ENCODE measurements at regions not wholly inside any gene's neighbourhood (a gene's known extent, or its start where the extent isn't known, plus 50 kb on each side); places are given as distances from the start of the nearest gene placed in this dataset.

GRCh38 chr5:128665747-128666355, 127.8 kb upstream of the FBN2 start:
- Histone ChIP-seq H3K4me1 (ENCODE audit: insufficient read depth, low read length) (no peaks in the 10 kb centered on the region), H3K9me3 (ENCODE audit: insufficient read depth, low read length, severe bottlenecking) (peaks cover 3% of the 10 kb centered on the region), H4K20me1 (ENCODE audit: insufficient read depth, low read length) (no peaks in the 10 kb centered on the region), H2AFZ (ENCODE audit: low read depth, low read length) (no peak overlapping the region), H3K4me2 (ENCODE audit: insufficient read depth, low read length) (no peak overlapping the region), H3K27ac (ENCODE audit: low read length) (no peak overlapping the region), H3K4me3 (ENCODE audit: low read depth in 1 of 2, low read length in 2 of 2) (no peak overlapping the region), H3K79me2 (ENCODE audit: insufficient read depth, low read length) (no peaks in the 10 kb centered on the region), H3K27me3 (ENCODE audit: insufficient read depth, low read length, poor library complexity) (no peaks in the 10 kb centered on the region), H3K36me3 (ENCODE audit: insufficient read depth, low read length) (no peaks in the 10 kb centered on the region), H3K9ac (ENCODE audit: low read depth, low read length) (no peak overlapping the region)
- ATAC-seq (ENCODE audit: insufficient read depth, low read depth) (no peak), DNase-seq (no peak)
- TF ChIP-seq, protein P1, sequence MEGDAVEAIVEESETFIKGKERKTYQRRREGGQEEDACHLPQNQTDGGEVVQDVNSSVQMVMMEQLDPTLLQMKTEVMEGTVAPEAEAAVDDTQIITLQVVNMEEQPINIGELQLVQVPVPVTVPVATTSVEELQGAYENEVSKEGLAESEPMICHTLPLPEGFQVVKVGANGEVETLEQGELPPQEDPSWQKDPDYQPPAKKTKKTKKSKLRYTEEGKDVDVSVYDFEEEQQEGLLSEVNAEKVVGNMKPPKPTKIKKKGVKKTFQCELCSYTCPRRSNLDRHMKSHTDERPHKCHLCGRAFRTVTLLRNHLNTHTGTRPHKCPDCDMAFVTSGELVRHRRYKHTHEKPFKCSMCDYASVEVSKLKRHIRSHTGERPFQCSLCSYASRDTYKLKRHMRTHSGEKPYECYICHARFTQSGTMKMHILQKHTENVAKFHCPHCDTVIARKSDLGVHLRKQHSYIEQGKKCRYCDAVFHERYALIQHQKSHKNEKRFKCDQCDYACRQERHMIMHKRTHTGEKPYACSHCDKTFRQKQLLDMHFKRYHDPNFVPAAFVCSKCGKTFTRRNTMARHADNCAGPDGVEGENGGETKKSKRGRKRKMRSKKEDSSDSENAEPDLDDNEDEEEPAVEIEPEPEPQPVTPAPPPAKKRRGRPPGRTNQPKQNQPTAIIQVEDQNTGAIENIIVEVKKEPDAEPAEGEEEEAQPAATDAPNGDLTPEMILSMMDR (IDR thresholded peaks at IDR 0.05; ENCODE audit: borderline replicate concordance, extremely low read depth, low read length, poor library complexity, severe bottlenecking), result no peak
- TF ChIP-seq EZH2 (IDR thresholded peaks at IDR 0.05; ENCODE audit: borderline replicate concordance, low read depth, low read length, severe bottlenecking), result no peak

- Histone ChIP-seq H3K79me2 (ENCODE audit: insufficient read depth, low read length) (no peaks in the 10 kb centered on the region), H3K9me3 (ENCODE audit: insufficient read depth, low read length, severe bottlenecking) (peaks cover 3% of the 10 kb centered on the region), H3K4me3 (ENCODE audit: low read depth in 1 of 2, low read length in 2 of 2) (no peak overlapping the region), H4K20me1 (ENCODE audit: insufficient read depth, low read length) (no peaks in the 10 kb centered on the region), H3K27me3 (ENCODE audit: insufficient read depth, low read length, poor library complexity) (no peaks in the 10 kb centered on the region), H3K27ac (ENCODE audit: low read length) (no peak overlapping the region), H3K9ac (ENCODE audit: low read depth, low read length) (no peak overlapping the region), H3K36me3 (ENCODE audit: insufficient read depth, low read length) (no peaks in the 10 kb centered on the region), H2AFZ (ENCODE audit: low read depth, low read length) (no peak overlapping the region), H3K4me1 (ENCODE audit: insufficient read depth, low read length) (no peaks in the 10 kb centered on the region), H3K4me2 (ENCODE audit: insufficient read depth, low read length) (no peak overlapping the region)
- TF ChIP-seq, protein P1 (IDR thresholded peaks at IDR 0.05; ENCODE audit: borderline replicate concordance, extremely low read depth, low read length, poor library complexity, severe bottlenecking), result no peak
- no peak for TF ChIP-seq EZH2 (IDR thresholded peaks at IDR 0.05; ENCODE audit: borderline replicate concordance, low read depth, low read length, severe bottlenecking)
- no peak for DNase-seq
- no peak for ATAC-seq (ENCODE audit: insufficient read depth, low read depth)
Measured at GRCh38 chr5:128667152-128667551, 129.1 kb upstream of the FBN2 start.

DNA sequence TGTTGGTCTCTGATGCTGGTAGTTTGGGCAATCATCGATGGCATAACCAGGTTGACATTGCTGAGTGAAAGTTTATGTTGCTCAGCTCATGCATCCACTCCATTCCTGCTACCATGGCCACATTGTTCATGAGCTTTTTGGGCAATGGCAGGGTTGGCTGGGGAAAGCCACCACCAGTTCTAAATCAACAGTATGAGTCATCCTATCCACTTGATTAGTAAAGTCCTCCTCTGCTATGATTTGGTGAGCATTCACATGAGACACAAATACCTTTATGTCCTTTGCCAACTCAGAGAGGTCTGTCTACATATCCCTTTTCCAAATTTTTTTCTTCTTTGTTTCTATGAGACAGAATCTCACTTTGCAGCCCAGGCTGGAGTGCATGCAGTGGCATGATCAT, 129.7 kb upstream of the FBN2 start:
- no peaks in the 10 kb centered on the region for H4K20me1 ChIP-seq (ENCODE audit: insufficient read depth, low read length)
- H3K27me3 ChIP-seq (ENCODE audit: insufficient read depth, low read length, poor library complexity), result no peaks in the 10 kb centered on the region
- H3K4me3 ChIP-seq (ENCODE audit: low read depth in 1 of 2, low read length in 2 of 2), result no peak overlapping the region
- H3K4me1 ChIP-seq (ENCODE audit: insufficient read depth, low read length), result no peaks in the 10 kb centered on the region
- TF ChIP-seq, protein P1 (IDR thresholded peaks at IDR 0.05; ENCODE audit: borderline replicate concordance, extremely low read depth, low read length, poor library complexity, severe bottlenecking), result no peak
- no peak for TF ChIP-seq EZH2 (IDR thresholded peaks at IDR 0.05; ENCODE audit: borderline replicate concordance, low read depth, low read length, severe bottlenecking)
- peaks cover 3% of the 10 kb centered on the region for H3K9me3 ChIP-seq (ENCODE audit: insufficient read depth, low read length, severe bottlenecking)
- H3K9ac ChIP-seq (ENCODE audit: low read depth, low read length), result no peak overlapping the region
- no peaks in the 10 kb centered on the region for H3K36me3 ChIP-seq (ENCODE audit: insufficient read depth, low read length)
- DNase-seq (no peak), ATAC-seq (ENCODE audit: insufficient read depth, low read depth) (no peak)
- H3K27ac ChIP-seq (ENCODE audit: low read length), result no peak overlapping the region
- H2AFZ ChIP-seq (ENCODE audit: low read depth, low read length), result no peak overlapping the region
- no peaks in the 10 kb centered on the region for H3K79me2 ChIP-seq (ENCODE audit: insufficient read depth, low read length)
- H3K4me2 ChIP-seq (ENCODE audit: insufficient read depth, low read length), result no peak overlapping the region
